ENCODE measurements at regions not wholly inside any gene's neighbourhood (a gene's known extent, or its start where the extent isn't known, plus 50 kb on each side); places are given as distances from the start of the nearest gene placed in this dataset.

DNA sequence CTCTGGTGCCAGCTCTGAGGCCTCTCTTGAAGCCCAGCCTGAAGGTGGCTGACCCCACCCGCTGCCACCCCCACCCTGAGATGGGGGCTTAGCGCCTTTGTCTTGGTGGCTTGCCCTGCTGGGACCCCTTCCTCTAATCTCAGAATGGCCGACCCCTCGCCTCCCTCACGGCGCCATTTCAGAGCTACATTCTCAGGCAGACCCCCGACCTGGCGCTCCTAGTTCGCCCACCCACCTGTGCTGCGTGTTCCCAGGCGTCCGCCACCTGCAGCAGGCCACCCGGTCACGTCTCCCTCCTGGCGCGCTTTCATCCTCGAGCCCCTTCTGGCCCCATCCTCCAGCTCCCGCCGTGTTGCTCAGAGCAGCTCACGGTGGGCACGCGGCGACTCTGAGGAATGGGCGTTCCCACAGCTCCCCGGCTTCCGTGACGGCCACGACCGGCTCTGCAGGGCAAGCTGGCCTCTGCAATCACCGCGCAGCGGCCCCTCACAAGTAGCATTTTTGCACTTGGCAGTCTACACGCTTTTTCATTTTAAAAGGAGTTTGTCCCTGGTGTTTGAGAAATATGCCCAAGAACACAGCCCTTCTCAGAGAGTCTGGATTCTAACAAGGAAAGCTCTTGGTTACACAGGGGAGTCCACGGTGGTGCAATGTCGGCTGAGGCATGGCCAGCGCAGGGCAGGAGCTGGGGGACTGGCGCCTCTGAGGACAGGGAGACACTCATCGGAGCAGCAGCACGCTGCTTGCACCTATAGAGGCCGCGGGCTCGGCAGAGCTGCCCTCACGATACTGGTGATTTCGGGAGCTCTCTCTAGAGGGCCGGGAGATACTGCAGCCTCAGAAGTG is 105.7 kb upstream of the C14orf180 start:
- no peaks in the 10 kb centered on the region for H3K9me3 Mint-ChIP-seq
- WGBS (ENCODE audit: insufficient coverage): 74% methylated on average over 45 of the region's 45 CpGs
- TF ChIP-seq, protein P1, sequence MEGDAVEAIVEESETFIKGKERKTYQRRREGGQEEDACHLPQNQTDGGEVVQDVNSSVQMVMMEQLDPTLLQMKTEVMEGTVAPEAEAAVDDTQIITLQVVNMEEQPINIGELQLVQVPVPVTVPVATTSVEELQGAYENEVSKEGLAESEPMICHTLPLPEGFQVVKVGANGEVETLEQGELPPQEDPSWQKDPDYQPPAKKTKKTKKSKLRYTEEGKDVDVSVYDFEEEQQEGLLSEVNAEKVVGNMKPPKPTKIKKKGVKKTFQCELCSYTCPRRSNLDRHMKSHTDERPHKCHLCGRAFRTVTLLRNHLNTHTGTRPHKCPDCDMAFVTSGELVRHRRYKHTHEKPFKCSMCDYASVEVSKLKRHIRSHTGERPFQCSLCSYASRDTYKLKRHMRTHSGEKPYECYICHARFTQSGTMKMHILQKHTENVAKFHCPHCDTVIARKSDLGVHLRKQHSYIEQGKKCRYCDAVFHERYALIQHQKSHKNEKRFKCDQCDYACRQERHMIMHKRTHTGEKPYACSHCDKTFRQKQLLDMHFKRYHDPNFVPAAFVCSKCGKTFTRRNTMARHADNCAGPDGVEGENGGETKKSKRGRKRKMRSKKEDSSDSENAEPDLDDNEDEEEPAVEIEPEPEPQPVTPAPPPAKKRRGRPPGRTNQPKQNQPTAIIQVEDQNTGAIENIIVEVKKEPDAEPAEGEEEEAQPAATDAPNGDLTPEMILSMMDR (IDR thresholded peaks at IDR 0.05): no peak
- no peaks in the 10 kb centered on the region for H3K9me3 ChIP-seq (ENCODE audit: control insufficient read depth, insufficient read depth, low read length)
- H3K4me1 Mint-ChIP-seq: no peaks in the 10 kb centered on the region
- no peak overlapping the region for H3K4me3 Mint-ChIP-seq
- no peak overlapping the region for H3K27ac ChIP-seq (ENCODE audit: low read length)
- no peaks in the 10 kb centered on the region for H3K27me3 Mint-ChIP-seq (ENCODE audit: low read depth in 2 of 2)
- DNase-seq (no peak), ATAC-seq (no peak)
- H3K4me3 ChIP-seq (ENCODE audit: low read length): no peak overlapping the region
- H3K4me1 ChIP-seq (ENCODE audit: control insufficient read depth, insufficient read depth, low read length): no peaks in the 10 kb centered on the region
- no peaks in the 10 kb centered on the region for H3K36me3 Mint-ChIP-seq
- H3K27me3 ChIP-seq (ENCODE audit: control insufficient read depth, insufficient read depth, low read length): no peaks in the 10 kb centered on the region
- H3K36me3 ChIP-seq (ENCODE audit: control insufficient read depth, insufficient read depth, low read length): no peaks in the 10 kb centered on the region
- H3K27ac Mint-ChIP-seq: no peak overlapping the region
- intact Hi-C loops (cut with micrococcal nuclease): no loop called here

DNA sequence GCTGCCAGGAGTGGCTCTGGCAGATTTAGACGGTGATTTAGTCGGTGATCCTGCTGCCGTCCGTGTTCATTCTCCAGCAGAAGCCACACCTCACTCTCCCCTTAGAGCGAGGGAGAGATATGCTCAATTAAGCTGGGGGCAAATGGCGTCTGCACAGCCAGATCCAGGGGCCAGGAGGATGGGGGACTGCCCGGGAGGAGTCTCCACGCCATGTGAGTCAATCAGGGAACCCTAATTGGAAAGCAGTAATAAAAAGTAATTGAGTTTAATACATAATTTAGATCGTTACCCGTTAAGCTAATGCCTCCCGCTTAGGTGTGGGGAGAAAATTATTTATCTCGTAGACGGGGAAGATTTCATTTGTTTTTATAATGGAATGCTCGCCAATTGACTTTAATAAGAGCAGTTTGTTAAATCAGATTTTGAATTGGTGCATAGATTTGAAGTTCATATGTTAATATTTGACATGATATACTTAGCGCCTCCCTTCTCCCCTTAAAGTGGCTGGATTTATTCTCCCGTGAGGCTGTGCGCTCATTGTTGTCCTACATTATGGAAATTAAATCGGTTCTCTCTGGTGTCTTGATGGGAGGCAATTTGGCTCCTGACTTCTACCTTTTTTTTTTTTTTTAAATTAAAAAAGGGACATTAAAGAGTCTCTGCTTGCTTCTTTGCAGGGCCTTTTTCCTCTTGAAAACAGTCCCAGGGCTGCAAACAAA is 104.9 kb upstream of the C14orf180 start:
- Mint-ChIP-seq H3K9me3 (no peaks in the 10 kb centered on the region), H3K27me3 (ENCODE audit: low read depth in 2 of 2) (no peaks in the 10 kb centered on the region), H3K4me1 (no peaks in the 10 kb centered on the region), H3K27ac (no peak overlapping the region), H3K36me3 (no peaks in the 10 kb centered on the region), H3K4me3 (no peak overlapping the region)
- TF ChIP-seq, protein P1 (IDR thresholded peaks at IDR 0.05): no peak
- WGBS (ENCODE audit: insufficient coverage): 79% methylated on average over 14 of the region's 18 CpGs
- H3K36me3 ChIP-seq (ENCODE audit: control insufficient read depth, insufficient read depth, low read length): no peaks in the 10 kb centered on the region
- H3K27ac ChIP-seq (ENCODE audit: low read length): no peak overlapping the region
- H3K27me3 ChIP-seq (ENCODE audit: control insufficient read depth, insufficient read depth, low read length): no peaks in the 10 kb centered on the region
- DNase-seq (no peak), ATAC-seq (no peak)
- intact Hi-C loops (cut with micrococcal nuclease): no loop called here
- no peaks in the 10 kb centered on the region for H3K4me1 ChIP-seq (ENCODE audit: control insufficient read depth, insufficient read depth, low read length)
- no peaks in the 10 kb centered on the region for H3K9me3 ChIP-seq (ENCODE audit: control insufficient read depth, insufficient read depth, low read length)
- H3K4me3 ChIP-seq (ENCODE audit: low read length): no peak overlapping the region

DNA sequence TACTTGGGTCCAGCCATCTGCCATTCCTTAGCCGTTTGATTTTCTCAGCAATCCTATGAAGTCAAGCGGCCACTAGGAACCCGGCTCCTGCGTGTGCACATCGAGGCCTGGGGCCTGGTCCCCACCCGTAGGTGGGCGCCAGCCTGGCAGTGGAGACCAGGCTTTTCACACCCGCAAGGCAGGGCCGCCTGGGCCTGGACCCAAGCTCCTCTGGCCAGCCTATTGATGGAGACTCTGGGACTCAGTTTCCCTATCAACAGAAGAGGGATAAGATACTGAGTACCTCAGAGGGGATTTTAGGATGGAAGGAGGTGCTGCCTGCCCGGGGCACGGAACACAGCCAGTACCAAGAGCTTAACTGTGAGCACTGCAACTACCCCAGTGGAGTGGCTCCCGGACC is 104.3 kb upstream of the C14orf180 start:
- TF ChIP-seq, protein P1 (IDR thresholded peaks at IDR 0.05): no peak
- Mint-ChIP-seq H3K27me3 (ENCODE audit: low read depth in 2 of 2) (no peaks in the 10 kb centered on the region), H3K4me1 (no peaks in the 10 kb centered on the region), H3K36me3 (no peaks in the 10 kb centered on the region), H3K4me3 (no peak overlapping the region), H3K9me3 (no peaks in the 10 kb centered on the region), H3K27ac (no peak overlapping the region)
- 91% methylated on average over 12 of the region's 12 CpGs for WGBS (ENCODE audit: insufficient coverage)
- no peaks in the 10 kb centered on the region for H3K27me3 ChIP-seq (ENCODE audit: control insufficient read depth, insufficient read depth, low read length)
- DNase-seq (no peak), ATAC-seq (no peak)
- H3K4me3 ChIP-seq (ENCODE audit: low read length): no peak overlapping the region
- H3K4me1 ChIP-seq (ENCODE audit: control insufficient read depth, insufficient read depth, low read length): no peaks in the 10 kb centered on the region
- H3K27ac ChIP-seq (ENCODE audit: low read length): no peak overlapping the region
- H3K9me3 ChIP-seq (ENCODE audit: control insufficient read depth, insufficient read depth, low read length): no peaks in the 10 kb centered on the region
- H3K36me3 ChIP-seq (ENCODE audit: control insufficient read depth, insufficient read depth, low read length): no peaks in the 10 kb centered on the region
- intact Hi-C loops (cut with micrococcal nuclease): no loop called here
